Endothelial cell (in vitro differentiated cells): ENCODE measurements at regions not wholly inside any gene's neighbourhood (a gene's known extent, or its start where the extent isn't known, plus 50 kb on each side); places are given as distances from the start of the nearest gene placed in this dataset.

ENCODE experiments used
- DNase-seq: peaks from one replicate; pipeline ENCODE4 v3.0.0; 2021; ENCODE audit warnings: low spot score
- H3K27ac Mint-ChIP-seq: one replicate; pipeline ENCODE4 v1.8.0; 2021; ENCODE audit warnings: mixed read lengths, inconsistent platforms; ENCODE audit not compliant: unreplicated experiment
- H3K27me3 Mint-ChIP-seq: one replicate; pipeline ENCODE4 v1.8.0; 2021; ENCODE audit warnings: mild to moderate bottlenecking, moderate library complexity, mixed read lengths, inconsistent platforms; ENCODE audit not compliant: unreplicated experiment
- H3K36me3 Mint-ChIP-seq: one replicate; pipeline ENCODE4 v1.8.0; 2021; ENCODE audit warnings: mild to moderate bottlenecking, low read depth, mixed read lengths, inconsistent platforms; ENCODE audit not compliant: unreplicated experiment
- H3K4me1 Mint-ChIP-seq: one replicate; pipeline ENCODE4 v1.8.0; 2021; ENCODE audit warnings: mild to moderate bottlenecking, mixed read lengths, inconsistent platforms; ENCODE audit not compliant: unreplicated experiment
- H3K4me3 Mint-ChIP-seq: one replicate; pipeline ENCODE4 v1.8.0; 2021; ENCODE audit warnings: mild to moderate bottlenecking, mixed read lengths, inconsistent platforms; ENCODE audit not compliant: unreplicated experiment
- H3K9me3 Mint-ChIP-seq: one replicate; pipeline ENCODE4 v1.8.0; 2021; ENCODE audit warnings: mixed read lengths, inconsistent platforms; ENCODE audit not compliant: unreplicated experiment
- CTCF ChIP-seq: fragments of 200-600 bp; sonication (generic); IDR thresholded peaks from one replicate; pipeline ENCODE4 v1.5.0; 2021; ENCODE audit warnings: antibody characterized with exemption; ENCODE audit not compliant: unreplicated experiment

GRCh38 chr15:87403973-87404372 is 852.6 kb downstream of the NTRK3 start:
- peaks cover 7% of the 10 kb centered on the region for H3K4me1 Mint-ChIP-seq
- no peak for DNase-seq
- no peak for TF ChIP-seq CTCF
- H3K27ac Mint-ChIP-seq, result no peak overlapping the region
- no peaks in the 10 kb centered on the region for H3K36me3 Mint-ChIP-seq
- H3K27me3 Mint-ChIP-seq, result no peaks in the 10 kb centered on the region
- no peaks in the 10 kb centered on the region for H3K9me3 Mint-ChIP-seq
- H3K4me3 Mint-ChIP-seq, result no peak overlapping the region

DNA sequence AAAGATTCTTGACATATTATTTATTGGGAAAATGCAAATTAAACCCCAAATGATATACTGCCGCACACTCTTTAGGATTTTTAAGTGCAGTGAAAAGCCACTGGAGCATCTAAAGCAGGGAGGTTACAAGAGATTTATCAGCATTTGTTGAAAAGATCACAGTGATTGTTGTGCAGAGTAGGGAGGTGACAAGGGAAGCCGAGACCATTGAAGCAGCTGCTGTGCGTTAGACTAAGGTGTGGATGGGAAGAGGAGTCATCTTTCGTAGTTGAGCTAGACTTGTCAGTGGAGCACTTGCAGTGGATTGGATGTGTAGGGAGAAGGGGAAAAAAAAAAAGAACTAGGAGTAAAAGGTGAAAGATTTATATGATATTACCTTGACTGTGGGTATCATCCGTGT is 854.6 kb downstream of the NTRK3 start:
- no peak for DNase-seq
- no peak for TF ChIP-seq CTCF
- Mint-ChIP-seq H3K27me3 (no peaks in the 10 kb centered on the region), H3K36me3 (no peaks in the 10 kb centered on the region), H3K27ac (peak overlapping the region; percentile 1), H3K4me1 (peaks cover 7% of the 10 kb centered on the region), H3K4me3 (no peak overlapping the region), H3K9me3 (no peaks in the 10 kb centered on the region)

GRCh38 chr15:87394676-87395075 is 861.9 kb downstream of the NTRK3 start:
- Mint-ChIP-seq H3K27ac (no peak overlapping the region), H3K36me3 (peaks cover 4% of the 10 kb centered on the region), H3K27me3 (no peaks in the 10 kb centered on the region), H3K9me3 (peaks cover 6% of the 10 kb centered on the region), H3K4me3 (no peak overlapping the region), H3K4me1 (no peaks in the 10 kb centered on the region)
- no peak for TF ChIP-seq CTCF
- no peak for DNase-seq

DNA sequence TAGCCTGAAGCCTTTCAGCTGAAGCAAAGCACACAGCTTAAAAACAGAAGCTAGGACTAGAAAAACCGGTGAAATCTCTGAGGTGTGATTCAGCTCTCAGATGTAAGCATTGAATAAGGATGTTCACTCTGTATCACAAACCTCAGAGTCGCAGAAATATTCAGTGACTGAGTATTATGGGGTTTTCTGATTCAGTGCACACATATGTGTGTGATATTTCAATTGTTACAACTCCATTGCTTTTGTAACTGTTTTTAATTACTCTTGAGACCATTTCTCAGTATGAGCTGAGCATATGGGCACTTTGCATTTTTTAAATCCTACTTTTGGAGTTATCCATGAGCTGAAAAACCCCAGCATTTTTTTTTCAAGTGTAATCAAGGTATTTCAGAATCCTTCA is 868.8 kb downstream of the NTRK3 start:
- H3K9me3 Mint-ChIP-seq, result no peaks in the 10 kb centered on the region
- H3K27ac Mint-ChIP-seq, result no peak overlapping the region
- no peaks in the 10 kb centered on the region for H3K36me3 Mint-ChIP-seq
- H3K4me1 Mint-ChIP-seq, result no peaks in the 10 kb centered on the region
- TF ChIP-seq CTCF, result no peak
- H3K4me3 Mint-ChIP-seq, result no peak overlapping the region
- DNase-seq, result no peak
- no peaks in the 10 kb centered on the region for H3K27me3 Mint-ChIP-seq

DNA sequence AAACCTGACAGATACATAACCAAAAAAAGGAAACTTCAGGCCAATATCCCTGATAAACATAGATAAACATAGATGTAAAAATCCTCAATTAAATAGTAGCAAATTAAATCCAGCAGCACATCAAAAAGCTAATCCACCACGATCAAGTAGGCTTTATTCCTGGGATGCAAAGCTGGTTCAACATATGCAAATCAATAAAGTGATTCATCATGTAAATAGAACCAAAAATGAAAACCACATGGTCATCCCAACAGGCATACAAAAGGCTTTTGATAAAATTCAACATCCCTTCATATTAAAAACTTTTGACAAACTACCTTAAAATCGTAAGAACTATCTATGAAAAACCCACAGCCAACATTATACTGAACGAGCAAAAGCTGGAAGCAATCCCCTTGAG is 882.2 kb downstream of the NTRK3 start:
- Mint-ChIP-seq H3K4me3 (no peak overlapping the region), H3K9me3 (no peaks in the 10 kb centered on the region), H3K4me1 (no peaks in the 10 kb centered on the region), H3K27me3 (no peaks in the 10 kb centered on the region), H3K27ac (no peak overlapping the region), H3K36me3 (no peaks in the 10 kb centered on the region)
- TF ChIP-seq CTCF, result no peak
- no peak for DNase-seq
